GM12872 (cell line): ENCODE measurements at regions not wholly inside any gene's neighbourhood (a gene's known extent, or its start where the extent isn't known, plus 50 kb on each side); places are given as distances from the start of the nearest gene placed in this dataset.

ENCODE experiments used
- TF ChIP-seq, protein P1 (sequence below): IDR thresholded peaks from 3 replicates; pipeline ENCODE4 v1.5.1; 2011; ENCODE audit warnings: low read depth, mild to moderate bottlenecking, low read length, moderate library complexity; ENCODE audit not compliant: insufficient read depth

DNA sequence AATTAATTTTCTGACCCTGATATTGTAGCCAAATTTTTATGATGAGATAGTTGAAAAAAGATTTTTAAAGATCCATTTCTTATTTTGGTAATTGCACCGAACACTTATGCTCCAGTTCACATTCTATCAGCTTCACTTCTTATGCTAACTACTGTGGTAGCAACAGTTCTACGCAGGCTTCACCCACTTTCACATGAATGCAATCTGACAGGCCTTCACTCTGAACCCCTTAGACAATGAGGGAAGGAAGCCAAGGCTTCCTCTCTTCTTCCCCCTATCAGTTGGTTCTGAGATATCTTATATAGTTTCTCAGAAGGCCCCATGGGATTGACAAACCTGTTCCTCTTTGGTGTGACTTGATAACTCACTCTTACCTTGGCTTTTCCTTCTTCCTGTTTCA is 185.8 kb downstream of the CETN3 start:
- TF ChIP-seq, protein P1, sequence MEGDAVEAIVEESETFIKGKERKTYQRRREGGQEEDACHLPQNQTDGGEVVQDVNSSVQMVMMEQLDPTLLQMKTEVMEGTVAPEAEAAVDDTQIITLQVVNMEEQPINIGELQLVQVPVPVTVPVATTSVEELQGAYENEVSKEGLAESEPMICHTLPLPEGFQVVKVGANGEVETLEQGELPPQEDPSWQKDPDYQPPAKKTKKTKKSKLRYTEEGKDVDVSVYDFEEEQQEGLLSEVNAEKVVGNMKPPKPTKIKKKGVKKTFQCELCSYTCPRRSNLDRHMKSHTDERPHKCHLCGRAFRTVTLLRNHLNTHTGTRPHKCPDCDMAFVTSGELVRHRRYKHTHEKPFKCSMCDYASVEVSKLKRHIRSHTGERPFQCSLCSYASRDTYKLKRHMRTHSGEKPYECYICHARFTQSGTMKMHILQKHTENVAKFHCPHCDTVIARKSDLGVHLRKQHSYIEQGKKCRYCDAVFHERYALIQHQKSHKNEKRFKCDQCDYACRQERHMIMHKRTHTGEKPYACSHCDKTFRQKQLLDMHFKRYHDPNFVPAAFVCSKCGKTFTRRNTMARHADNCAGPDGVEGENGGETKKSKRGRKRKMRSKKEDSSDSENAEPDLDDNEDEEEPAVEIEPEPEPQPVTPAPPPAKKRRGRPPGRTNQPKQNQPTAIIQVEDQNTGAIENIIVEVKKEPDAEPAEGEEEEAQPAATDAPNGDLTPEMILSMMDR: no peak

DNA sequence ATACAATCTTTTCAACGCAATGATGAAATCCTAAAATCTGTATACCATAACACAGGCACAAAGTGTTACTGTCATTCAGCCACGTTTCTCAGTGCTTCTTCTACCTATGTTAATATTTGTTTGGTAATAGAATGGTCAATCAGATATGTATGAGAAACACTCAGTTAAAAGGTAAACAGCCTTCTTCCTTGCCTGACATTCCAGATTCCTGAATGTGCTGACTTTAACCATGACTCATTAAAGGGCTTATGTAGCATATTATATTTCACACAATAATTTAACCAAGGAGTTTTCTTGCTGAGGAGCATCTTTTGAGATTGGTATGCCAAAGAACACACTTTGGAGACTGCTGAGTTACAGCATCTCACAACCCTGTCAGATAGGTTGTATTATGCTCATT is 187.6 kb downstream of the CETN3 start:
- TF ChIP-seq, protein P1: no peak

DNA sequence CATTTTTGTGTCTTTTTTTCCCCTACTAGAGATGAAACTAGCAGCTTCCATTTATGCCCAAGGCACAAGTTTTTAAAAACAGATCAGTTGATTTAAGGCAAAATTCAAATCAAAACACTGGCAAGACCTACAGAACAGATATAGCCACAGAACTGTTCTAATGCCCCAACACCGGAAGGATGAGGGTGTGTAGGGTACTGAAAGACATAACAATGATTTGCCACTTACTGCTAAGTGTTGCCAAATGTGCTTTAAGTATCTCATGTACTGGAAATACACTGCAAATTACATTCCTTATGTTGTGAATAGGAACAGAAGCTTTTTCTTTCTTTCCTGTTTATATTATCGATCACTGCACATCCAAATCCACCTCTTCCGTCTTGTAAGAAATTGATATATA is 189.0 kb downstream of the CETN3 start:
- TF ChIP-seq, protein P1: no peak

DNA sequence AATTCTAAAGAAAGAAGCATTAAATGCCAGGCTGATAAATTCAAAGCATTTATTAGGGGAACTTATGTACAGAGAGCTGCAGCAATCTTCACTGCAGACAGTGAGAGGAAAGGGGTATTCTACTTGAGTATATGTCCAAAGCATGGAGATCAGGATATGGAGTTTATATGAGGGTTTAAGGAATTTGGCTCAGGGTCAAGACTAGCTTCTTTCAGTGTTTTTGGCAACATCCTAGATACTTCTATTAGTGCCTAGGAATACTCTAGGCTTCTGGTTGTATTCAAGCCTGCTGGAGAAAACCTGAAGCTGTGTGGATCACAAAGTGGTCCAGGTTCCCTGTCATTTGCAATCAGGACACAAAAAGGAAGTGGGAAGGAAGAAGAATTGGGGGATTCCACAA is 194.6 kb downstream of the CETN3 start:
- TF ChIP-seq, protein P1: no peak

DNA sequence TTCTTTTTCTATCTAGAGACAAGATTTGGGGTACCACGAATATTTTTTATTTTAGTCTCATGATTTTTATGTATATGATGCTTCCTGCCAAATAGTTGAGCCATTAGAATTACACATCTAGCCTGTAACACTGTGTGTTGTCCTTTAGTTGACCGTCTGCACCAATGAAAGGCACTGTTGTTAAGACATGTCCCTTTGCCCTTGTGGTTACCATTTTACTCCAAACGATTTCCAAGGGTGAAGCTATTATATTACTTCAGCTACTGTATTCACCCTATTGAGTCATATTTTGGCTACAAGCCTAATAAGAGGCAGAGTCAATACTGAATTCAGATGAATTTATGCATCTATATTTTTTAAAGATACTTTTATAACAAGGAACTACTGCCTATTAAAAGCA is 207.6 kb downstream of the CETN3 start:
- TF ChIP-seq, protein P1: no peak

DNA sequence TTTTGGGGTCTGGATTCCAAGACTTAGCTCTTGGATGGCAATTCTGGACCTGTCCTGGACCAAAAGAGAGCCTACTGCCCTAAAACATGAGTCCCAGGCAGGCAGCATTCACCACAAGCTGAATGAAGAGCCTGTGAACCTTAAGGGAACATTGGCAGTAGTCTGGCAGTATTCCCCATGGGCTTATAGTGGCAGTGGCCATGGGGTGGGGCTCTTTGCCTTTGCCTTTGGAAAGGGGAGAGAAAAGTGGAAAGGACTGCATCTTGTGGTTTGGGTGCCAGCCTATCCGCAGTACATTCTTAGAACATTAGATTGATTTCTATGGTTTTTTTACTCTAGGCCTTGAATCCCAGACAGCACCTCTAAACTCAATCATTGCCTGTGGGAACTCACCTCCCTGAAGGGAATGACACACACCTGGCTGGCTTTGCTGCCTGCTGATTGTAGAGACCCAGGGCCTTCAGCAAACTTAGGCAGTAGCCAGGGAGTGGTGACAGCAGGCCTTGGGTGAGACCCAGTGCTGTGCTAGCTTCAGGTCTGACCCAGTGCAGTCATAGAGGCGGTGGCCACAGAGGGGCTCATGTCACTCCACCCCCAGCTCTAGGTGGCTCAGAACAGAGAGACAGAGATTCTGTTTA is 216.3 kb downstream of the CETN3 start:
- TF ChIP-seq, protein P1: no peak

DNA sequence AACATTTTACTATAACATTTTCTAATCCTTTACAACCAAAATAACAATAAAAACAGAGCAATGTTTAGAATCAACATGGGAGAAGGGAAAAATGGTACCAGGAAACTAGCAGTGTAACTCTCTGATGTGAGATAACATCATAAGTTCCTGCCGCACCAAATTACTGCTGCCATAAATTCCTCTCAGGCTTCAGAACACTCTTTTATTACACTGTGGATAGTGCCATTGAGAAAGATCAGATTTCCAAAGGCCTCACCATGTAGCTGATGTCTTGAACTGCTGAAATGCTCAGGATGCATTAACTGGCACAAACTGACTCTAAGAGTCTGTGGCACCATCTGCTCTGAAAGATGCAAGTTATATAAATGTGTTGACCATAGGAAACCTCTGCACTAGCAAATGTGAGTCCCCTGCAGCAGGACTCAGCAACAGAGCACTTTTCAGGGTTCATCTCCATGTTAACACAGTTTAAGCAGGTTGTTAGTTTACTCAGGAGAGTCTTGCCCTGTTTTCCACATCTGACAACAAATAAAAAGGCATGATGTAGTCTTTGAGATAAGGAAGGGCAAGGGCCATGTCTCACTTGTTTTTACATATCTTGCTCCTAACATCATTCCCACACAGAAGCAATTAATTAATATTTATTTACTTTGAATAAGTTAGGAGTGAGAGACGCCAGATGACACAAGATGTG is 218.1 kb downstream of the CETN3 start:
- TF ChIP-seq, protein P1: no peak
